ENCODE measurements at regions not wholly inside any gene's neighbourhood (a gene's known extent, or its start where the extent isn't known, plus 50 kb on each side); places are given as distances from the start of the nearest gene placed in this dataset.

DNA sequence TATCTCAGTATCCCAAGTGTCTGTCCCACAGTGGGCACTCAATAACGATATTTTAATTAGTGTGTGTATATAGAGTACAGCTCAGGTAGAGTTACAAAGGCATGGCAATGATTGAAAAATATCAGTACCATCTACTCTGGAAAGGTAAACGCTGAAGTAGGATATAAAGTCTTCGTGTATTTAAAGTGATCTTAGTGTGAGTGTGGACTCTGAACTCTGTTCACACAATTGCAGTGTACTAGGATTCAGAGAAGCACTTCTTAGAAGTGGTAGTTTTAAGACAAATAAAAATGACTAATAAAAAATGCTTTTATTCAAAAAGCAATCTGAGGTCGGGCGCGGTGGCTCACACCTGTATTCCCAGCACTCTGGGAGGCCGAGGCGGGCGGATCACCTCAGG lies 62.9 kb upstream of the RAP2B start:
- no peak overlapping the region for H3K27ac Mint-ChIP-seq
- H3K4me1 Mint-ChIP-seq (ENCODE audit: low read depth in 2 of 2) = no peaks in the 10 kb centered on the region
- DNase-seq = no peak
- no peaks in the 10 kb centered on the region for H3K9me3 Mint-ChIP-seq
- H3K36me3 Mint-ChIP-seq (ENCODE audit: insufficient read depth) = peaks cover 2% of the 10 kb centered on the region
- H3K4me3 Mint-ChIP-seq = no peak overlapping the region
- H3K27me3 Mint-ChIP-seq = no peaks in the 10 kb centered on the region
- ATAC-seq (replicated peaks) = no peak

GRCh38 chr3:153103406-153103945 lies 58.5 kb upstream of the RAP2B start:
- H3K36me3 Mint-ChIP-seq (ENCODE audit: insufficient read depth) = peaks cover 3% of the 10 kb centered on the region
- H3K9me3 Mint-ChIP-seq = no peaks in the 10 kb centered on the region
- no peak for DNase-seq
- no peak for ATAC-seq (replicated peaks)
- no peak overlapping the region for H3K4me3 Mint-ChIP-seq
- H3K4me1 Mint-ChIP-seq (ENCODE audit: low read depth in 2 of 2) = no peaks in the 10 kb centered on the region
- H3K27me3 Mint-ChIP-seq = no peaks in the 10 kb centered on the region
- no peak overlapping the region for H3K27ac Mint-ChIP-seq

DNA sequence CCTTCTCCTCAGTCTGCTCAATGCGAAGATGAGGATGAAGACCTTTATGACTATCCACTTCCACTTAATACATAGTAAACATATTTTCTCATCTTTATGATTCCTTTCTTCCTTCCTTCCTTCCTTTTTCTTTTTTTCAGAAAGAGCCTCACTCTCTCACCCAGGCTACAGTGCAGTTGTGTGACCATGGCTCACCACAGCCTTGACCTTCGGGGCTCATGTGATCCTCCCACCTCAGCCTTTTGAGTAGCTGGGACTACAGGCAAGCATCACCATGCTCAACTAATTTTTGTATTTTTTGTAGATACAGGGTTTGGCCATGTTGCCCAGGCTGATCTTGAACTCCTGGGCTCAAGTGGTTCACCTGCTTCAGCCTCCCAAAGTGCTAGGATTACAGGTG lies 52.0 kb upstream of the RAP2B start:
- no peaks in the 10 kb centered on the region for H3K36me3 Mint-ChIP-seq (ENCODE audit: insufficient read depth)
- H3K27me3 Mint-ChIP-seq = peaks cover 0 to 6% of the 10 kb centered on the region in 2 donors
- no peak for DNase-seq
- H3K4me1 Mint-ChIP-seq (ENCODE audit: low read depth in 2 of 2) = no peaks in the 10 kb centered on the region
- no peak for ATAC-seq (replicated peaks)
- H3K27ac Mint-ChIP-seq = no peak overlapping the region
- H3K4me3 Mint-ChIP-seq = no peak overlapping the region
- H3K9me3 Mint-ChIP-seq = no peaks in the 10 kb centered on the region

DNA sequence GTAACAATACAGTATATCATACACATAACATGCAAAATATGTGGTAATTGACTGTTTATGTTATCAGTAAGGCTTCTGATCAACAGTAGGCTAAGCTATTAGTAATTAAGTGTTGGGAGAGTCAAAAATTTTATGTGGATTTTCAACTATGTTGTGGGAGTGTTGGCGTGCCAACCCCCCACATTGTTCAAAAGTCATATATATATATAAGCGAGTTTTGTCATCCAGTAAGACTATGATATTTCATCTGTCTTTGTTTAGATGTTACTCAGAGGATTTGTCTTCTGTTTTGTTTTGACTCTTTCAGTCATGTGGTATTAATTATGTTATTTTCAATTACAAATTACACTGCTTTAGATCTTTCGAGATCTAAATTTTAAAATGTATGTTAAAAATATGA lies 51.0 kb upstream of the RAP2B start:
- ATAC-seq (replicated peaks) = no peak
- H3K27ac Mint-ChIP-seq = no peak overlapping the region
- no peaks in the 10 kb centered on the region for H3K4me1 Mint-ChIP-seq (ENCODE audit: low read depth in 2 of 2)
- no peak for DNase-seq
- no peaks in the 10 kb centered on the region for H3K36me3 Mint-ChIP-seq (ENCODE audit: insufficient read depth)
- no peaks in the 10 kb centered on the region for H3K9me3 Mint-ChIP-seq
- H3K27me3 Mint-ChIP-seq = peaks cover 0 to 6% of the 10 kb centered on the region in 2 donors
- no peak overlapping the region for H3K4me3 Mint-ChIP-seq

Measured in effector memory CD8-positive, alpha-beta T cell (primary cell).